ENCODE measurements at regions not wholly inside any gene's neighbourhood (a gene's known extent, or its start where the extent isn't known, plus 50 kb on each side); places are given as distances from the start of the nearest gene placed in this dataset.

DNA sequence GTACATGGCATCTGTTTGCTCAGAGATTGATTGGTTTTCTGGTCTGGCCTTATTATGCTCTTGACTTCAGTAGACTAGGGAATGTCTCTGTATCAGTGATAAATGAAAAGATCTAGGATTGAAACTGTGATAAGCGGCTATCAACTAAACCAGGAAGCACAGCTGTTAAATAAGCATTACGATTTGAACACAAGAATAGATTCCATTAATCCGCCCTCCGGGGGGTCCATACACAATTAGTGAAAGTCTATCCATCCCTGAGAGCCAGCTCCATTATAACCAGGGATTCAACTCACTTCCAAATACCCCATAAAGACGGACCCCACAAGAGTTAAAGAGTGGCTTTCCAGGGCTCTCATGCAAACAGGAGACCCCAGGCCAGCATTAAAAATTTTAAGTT is 279.0 kb downstream of the GRIN2B start:
- TF ChIP-seq EZH2 (IDR thresholded peaks at IDR 0.05; ENCODE audit: borderline replicate concordance, low read length) = no peak
- TF ChIP-seq, protein P1, sequence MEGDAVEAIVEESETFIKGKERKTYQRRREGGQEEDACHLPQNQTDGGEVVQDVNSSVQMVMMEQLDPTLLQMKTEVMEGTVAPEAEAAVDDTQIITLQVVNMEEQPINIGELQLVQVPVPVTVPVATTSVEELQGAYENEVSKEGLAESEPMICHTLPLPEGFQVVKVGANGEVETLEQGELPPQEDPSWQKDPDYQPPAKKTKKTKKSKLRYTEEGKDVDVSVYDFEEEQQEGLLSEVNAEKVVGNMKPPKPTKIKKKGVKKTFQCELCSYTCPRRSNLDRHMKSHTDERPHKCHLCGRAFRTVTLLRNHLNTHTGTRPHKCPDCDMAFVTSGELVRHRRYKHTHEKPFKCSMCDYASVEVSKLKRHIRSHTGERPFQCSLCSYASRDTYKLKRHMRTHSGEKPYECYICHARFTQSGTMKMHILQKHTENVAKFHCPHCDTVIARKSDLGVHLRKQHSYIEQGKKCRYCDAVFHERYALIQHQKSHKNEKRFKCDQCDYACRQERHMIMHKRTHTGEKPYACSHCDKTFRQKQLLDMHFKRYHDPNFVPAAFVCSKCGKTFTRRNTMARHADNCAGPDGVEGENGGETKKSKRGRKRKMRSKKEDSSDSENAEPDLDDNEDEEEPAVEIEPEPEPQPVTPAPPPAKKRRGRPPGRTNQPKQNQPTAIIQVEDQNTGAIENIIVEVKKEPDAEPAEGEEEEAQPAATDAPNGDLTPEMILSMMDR (IDR thresholded peaks at IDR 0.05; ENCODE audit: low read length) = no peak

Measured in OCI-LY1 (cell line).